OCI-LY3 (cell line): ENCODE measurements at regions not wholly inside any gene's neighbourhood (a gene's known extent, or its start where the extent isn't known, plus 50 kb on each side); places are given as distances from the start of the nearest gene placed in this dataset.

ENCODE experiments used
- H2AFZ ChIP-seq: fragments of 200-600, 300-600 bp; shearing (Covaris generic); 2 replicates; pipeline ENCODE4 v1.6.0; 2014; ENCODE audit warnings: antibody characterized with exemption, low read depth, low read length
- H3K27ac ChIP-seq: fragments of 200-600, 300-600 bp; sonication (generic); 2 replicates; pipeline ENCODE4 v1.5.1; 2014; ENCODE audit warnings: mild to moderate bottlenecking, low read length, moderate library complexity, mixed read lengths
- H3K27me3 ChIP-seq: fragments of 200-600, 300-600 bp; sonication (generic); 2 replicates; pipeline ENCODE4 v1.6.1; 2014; ENCODE audit warnings: low read depth, low read length, mixed read lengths
- H3K36me3 ChIP-seq: fragments of 200-600, 300-600 bp; sonication (generic); replicated peaks from 2 replicates; pipeline ENCODE3; 2014; ENCODE audit warnings: low read depth, low read length, mixed read lengths
- H3K4me1 ChIP-seq: fragments of 300-600, 200-600 bp; sonication (generic); 2 replicates; pipeline ENCODE4 v1.6.1; 2014; ENCODE audit warnings: low read length, mixed read lengths
- H3K4me2 ChIP-seq: fragments of 200-600, 300-600 bp; sonication (generic); 2 replicates; pipeline ENCODE4 v1.6.1; 2014; ENCODE audit warnings: low read length, mixed read lengths
- H3K4me3 ChIP-seq: fragments of 300-600, 200-600 bp; sonication (generic); 2 replicates; pipeline ENCODE4 v1.5.1; 2014; ENCODE audit warnings: antibody characterized with exemption, mild to moderate bottlenecking, low read length, moderate library complexity
- H3K79me2 ChIP-seq: fragments of 300-600, 200-600 bp; shearing (Covaris generic); 2 replicates; pipeline ENCODE4 v1.6.1; 2014; ENCODE audit warnings: mild to moderate bottlenecking, low read length, mixed read lengths
- H3K9ac ChIP-seq: fragments of 300-600, 200-600 bp; shearing (Covaris generic); 2 replicates; pipeline ENCODE4 v1.6.0; 2014; ENCODE audit warnings: mild to moderate bottlenecking, low read length, moderate library complexity
- H3K9me3 ChIP-seq: fragments of 200-600, 300-600 bp; shearing (Covaris generic); 2 replicates; pipeline ENCODE4 v1.6.1; 2014; ENCODE audit warnings: low read length, mixed read lengths; ENCODE audit not compliant: insufficient read depth
- H4K20me1 ChIP-seq: fragments of 200-600, 300-600 bp; sonication (generic); 2 replicates; pipeline ENCODE4 v1.6.1; 2016; ENCODE audit warnings: low read length, mixed read lengths; ENCODE audit not compliant: insufficient read depth
- EZH2phosphoT487 ChIP-seq: fragments of 200-600 bp; shearing (Covaris generic); IDR thresholded peaks from 2 replicates; pipeline ENCODE4 v1.6.1; 2018; ENCODE audit warnings: antibody characterized with exemption, mixed run types, low read depth
- TF ChIP-seq, protein P1 (sequence below): fragments of 200-600, 300-600 bp; sonication (generic); IDR thresholded peaks from 2 replicates; pipeline ENCODE4 v1.5.1; 2014; ENCODE audit warnings: antibody characterized with exemption, low read length, low read depth

DNA sequence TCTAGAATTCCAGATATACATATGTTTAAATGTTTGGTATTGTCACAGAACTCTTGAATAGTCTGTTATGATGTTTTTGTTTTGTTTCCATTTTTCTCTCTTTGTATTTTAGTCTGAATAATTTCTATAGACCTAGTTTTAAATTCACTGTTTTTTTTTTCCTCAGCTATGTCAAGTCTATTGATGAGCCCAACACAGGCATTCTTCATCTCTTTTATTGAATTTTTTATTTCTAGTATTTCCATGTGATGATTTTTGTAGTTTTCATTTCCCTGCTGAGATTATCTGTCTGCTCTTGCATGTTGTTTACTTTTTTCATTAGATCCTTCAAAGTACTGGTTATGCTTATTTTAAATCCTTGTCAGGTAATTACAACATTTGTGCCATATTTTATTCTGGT is 254.7 kb downstream of the C1D start:
- H2AFZ ChIP-seq: no peak overlapping the region
- no peaks in the 10 kb centered on the region for H4K20me1 ChIP-seq
- TF ChIP-seq, protein P1, sequence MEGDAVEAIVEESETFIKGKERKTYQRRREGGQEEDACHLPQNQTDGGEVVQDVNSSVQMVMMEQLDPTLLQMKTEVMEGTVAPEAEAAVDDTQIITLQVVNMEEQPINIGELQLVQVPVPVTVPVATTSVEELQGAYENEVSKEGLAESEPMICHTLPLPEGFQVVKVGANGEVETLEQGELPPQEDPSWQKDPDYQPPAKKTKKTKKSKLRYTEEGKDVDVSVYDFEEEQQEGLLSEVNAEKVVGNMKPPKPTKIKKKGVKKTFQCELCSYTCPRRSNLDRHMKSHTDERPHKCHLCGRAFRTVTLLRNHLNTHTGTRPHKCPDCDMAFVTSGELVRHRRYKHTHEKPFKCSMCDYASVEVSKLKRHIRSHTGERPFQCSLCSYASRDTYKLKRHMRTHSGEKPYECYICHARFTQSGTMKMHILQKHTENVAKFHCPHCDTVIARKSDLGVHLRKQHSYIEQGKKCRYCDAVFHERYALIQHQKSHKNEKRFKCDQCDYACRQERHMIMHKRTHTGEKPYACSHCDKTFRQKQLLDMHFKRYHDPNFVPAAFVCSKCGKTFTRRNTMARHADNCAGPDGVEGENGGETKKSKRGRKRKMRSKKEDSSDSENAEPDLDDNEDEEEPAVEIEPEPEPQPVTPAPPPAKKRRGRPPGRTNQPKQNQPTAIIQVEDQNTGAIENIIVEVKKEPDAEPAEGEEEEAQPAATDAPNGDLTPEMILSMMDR: no peak
- no peak for TF ChIP-seq EZH2phosphoT487
- peaks cover 9% of the 10 kb centered on the region; the same call in 1 of the 2 replicates for H3K9me3 ChIP-seq
- no peaks in the 10 kb centered on the region for H3K36me3 ChIP-seq
- no peak overlapping the region for H3K4me2 ChIP-seq
- H3K9ac ChIP-seq: no peak overlapping the region
- no peak overlapping the region for H3K4me3 ChIP-seq
- no peaks in the 10 kb centered on the region for H3K79me2 ChIP-seq
- no peaks in the 10 kb centered on the region for H3K27me3 ChIP-seq
- no peaks in the 10 kb centered on the region for H3K4me1 ChIP-seq
- H3K27ac ChIP-seq: no peak overlapping the region

DNA sequence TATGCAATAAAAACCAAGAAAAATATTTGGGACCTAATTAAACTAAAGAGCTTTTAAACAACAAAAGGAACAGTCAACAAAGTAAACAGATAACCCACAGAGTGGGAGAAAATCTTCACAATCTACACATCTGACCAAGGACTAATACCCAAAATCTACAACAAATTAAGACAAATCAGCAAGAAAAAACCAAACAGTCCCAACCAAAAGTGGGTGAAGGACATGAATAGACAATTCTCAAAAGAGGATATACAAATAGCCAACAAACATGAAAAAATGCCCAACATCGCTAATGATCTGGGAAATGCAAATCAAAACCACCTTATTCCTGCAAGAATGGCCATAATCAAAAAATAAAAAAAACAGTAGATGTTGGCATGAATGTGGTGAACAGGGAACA is 250.1 kb downstream of the C1D start:
- Histone ChIP-seq H3K9ac (no peak overlapping the region), H3K27ac (no peak overlapping the region), H3K79me2 (no peaks in the 10 kb centered on the region), H3K4me3 (no peak overlapping the region), H3K27me3 (no peaks in the 10 kb centered on the region), H3K36me3 (no peaks in the 10 kb centered on the region), H2AFZ (no peak overlapping the region), H3K4me1 (no peaks in the 10 kb centered on the region), H4K20me1 (no peaks in the 10 kb centered on the region), H3K4me2 (no peak overlapping the region), H3K9me3 (peaks cover 9% of the 10 kb centered on the region; the same call in 1 of the 2 replicates)
- no peak for TF ChIP-seq EZH2phosphoT487
- TF ChIP-seq, protein P1: no peak

DNA sequence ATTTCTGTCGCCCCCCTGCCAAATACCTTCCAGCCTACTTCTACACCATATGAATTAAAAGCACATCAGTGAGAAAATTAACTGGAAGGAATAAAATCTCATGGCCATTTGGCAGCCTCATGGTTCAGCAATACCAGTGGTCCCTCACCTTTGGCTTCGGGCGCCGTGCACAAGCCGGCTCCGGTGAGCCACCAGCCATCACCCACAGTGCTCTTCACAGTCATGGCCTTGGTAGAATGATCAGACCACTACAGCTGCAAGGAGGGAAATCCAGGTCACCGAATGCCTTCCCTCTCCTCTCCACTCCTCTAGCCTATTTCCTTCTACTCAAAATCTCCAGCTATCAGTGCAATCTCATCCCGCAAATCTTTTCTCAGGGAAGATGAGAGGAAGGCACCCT is 239.1 kb downstream of the C1D start:
- H4K20me1 ChIP-seq: no peaks in the 10 kb centered on the region
- H3K9ac ChIP-seq: no peak overlapping the region
- no peaks in the 10 kb centered on the region for H3K9me3 ChIP-seq
- no peak overlapping the region for H3K4me2 ChIP-seq
- no peak overlapping the region for H2AFZ ChIP-seq
- no peaks in the 10 kb centered on the region for H3K27me3 ChIP-seq
- H3K79me2 ChIP-seq: no peaks in the 10 kb centered on the region
- peaks cover 18% of the 10 kb centered on the region for H3K4me1 ChIP-seq
- H3K27ac ChIP-seq: no peak overlapping the region
- TF ChIP-seq, protein P1: no peak
- TF ChIP-seq EZH2phosphoT487: no peak
- H3K36me3 ChIP-seq: no peaks in the 10 kb centered on the region
- no peak overlapping the region for H3K4me3 ChIP-seq

DNA sequence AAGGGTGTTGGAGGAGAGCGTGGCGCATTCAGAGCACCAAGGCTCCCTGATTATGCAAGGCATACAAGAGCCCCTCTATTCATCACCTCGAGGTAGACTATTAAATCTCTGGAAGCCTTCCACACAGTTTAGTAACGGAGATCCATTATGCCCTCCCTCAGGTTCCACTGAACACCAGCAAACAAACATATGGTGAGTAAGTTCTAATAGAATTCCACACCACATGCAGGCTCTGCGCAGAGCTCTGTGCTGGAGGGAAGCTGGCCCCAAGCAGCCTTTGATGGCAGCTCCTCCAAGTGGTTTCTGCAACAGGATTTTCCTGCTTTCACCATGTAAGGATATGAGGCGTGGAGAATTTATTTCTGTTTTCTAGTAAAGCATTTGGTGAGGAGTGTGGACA is 238.6 kb downstream of the C1D start:
- Histone ChIP-seq H3K4me3 (no peak overlapping the region), H3K9me3 (no peaks in the 10 kb centered on the region), H3K27me3 (no peaks in the 10 kb centered on the region), H2AFZ (no peak overlapping the region), H3K27ac (no peak overlapping the region), H3K36me3 (no peaks in the 10 kb centered on the region), H3K4me1 (peaks cover 18% of the 10 kb centered on the region), H4K20me1 (no peaks in the 10 kb centered on the region), H3K9ac (no peak overlapping the region), H3K4me2 (no peak overlapping the region), H3K79me2 (no peaks in the 10 kb centered on the region)
- no peak for TF ChIP-seq EZH2phosphoT487
- TF ChIP-seq, protein P1: no peak
